Endothelial cell of umbilical vein (primary cell): ENCODE measurements at regions not wholly inside any gene's neighbourhood (a gene's known extent, or its start where the extent isn't known, plus 50 kb on each side); places are given as distances from the start of the nearest gene placed in this dataset.

Source experiments
- CTCF ChIP-seq, 2 donors: IDR thresholded peaks; 1 replicate in 1 of 2; 2 replicates in 1 of 2; pipeline ENCODE4 v1.5.1; 2011; ENCODE audit warnings: low read length in 2 of 2, mild to moderate bottlenecking in 2 of 2, moderate library complexity in 2 of 2, control low read depth in 1 of 2, inconsistent platforms in 1 of 2, low read depth in 1 of 2; ENCODE audit not compliant: insufficient read depth in 1 of 2; ENCODE audit errors: extremely low read depth in 1 of 2
- EZH2 ChIP-seq: IDR thresholded peaks from 2 replicates; pipeline ENCODE4 v1.6.1; 2012; ENCODE audit warnings: borderline replicate concordance, low read depth, mild to moderate bottlenecking, moderate library complexity, low read length, inconsistent platforms; ENCODE audit not compliant: severe bottlenecking
- FOS ChIP-seq: IDR thresholded peaks from 2 replicates; pipeline ENCODE4 v1.6.1; 2011; ENCODE audit warnings: mild to moderate bottlenecking, low read length, moderate library complexity, borderline replicate concordance; ENCODE audit not compliant: insufficient read depth
- JUN ChIP-seq: IDR thresholded peaks from 2 replicates; pipeline ENCODE4 v1.6.1; 2011; ENCODE audit warnings: borderline replicate concordance, low read depth; ENCODE audit not compliant: insufficient read length, insufficient read depth
- POLR2A ChIP-seq: IDR thresholded peaks from 2 replicates; pipeline ENCODE4 v1.6.1; 2012; ENCODE audit warnings: low read depth, mild to moderate bottlenecking, control low read depth, low read length
- POLR2AphosphoS5 ChIP-seq: IDR thresholded peaks from 2 replicates; pipeline ENCODE4 v1.6.1; 2012; ENCODE audit warnings: low read depth, mild to moderate bottlenecking, control low read depth, low read length, moderate library complexity; ENCODE audit not compliant: insufficient read depth

DNA sequence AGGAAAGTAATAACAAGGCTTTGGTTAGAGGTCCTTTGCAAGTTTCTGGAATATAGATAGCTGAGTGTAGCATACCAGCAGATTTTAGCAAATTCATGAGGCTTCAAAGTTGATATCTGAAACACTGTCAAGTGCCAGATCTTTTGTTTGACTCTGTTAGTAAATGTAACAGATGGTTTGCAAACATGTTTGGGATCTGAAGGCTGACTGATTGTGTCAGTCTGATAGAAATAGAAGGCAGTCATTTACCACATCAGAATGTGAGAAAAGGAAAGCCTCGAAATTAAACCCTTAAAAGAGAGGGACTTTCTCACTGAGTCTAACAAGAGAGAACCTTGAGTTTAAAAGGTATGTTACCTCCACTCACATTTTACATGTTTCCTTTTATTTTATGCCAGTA lies 371.5 kb downstream of the KIF2B start:
- TF ChIP-seq POLR2AphosphoS5, result no peak
- no peak for TF ChIP-seq CTCF (IDR thresholded peaks at IDR 0.05; ENCODE audit: extremely low read depth in 1 of 2, insufficient read depth in 1 of 2, low read depth in 1 of 2, low read length in 2 of 2)
- TF ChIP-seq POLR2A, result no peak
- TF ChIP-seq EZH2, result no peak
- no peak for TF ChIP-seq JUN
- no peak for TF ChIP-seq FOS
